ENCODE measurements at regions not wholly inside any gene's neighbourhood (a gene's known extent, or its start where the extent isn't known, plus 50 kb on each side); places are given as distances from the start of the nearest gene placed in this dataset.

DNA sequence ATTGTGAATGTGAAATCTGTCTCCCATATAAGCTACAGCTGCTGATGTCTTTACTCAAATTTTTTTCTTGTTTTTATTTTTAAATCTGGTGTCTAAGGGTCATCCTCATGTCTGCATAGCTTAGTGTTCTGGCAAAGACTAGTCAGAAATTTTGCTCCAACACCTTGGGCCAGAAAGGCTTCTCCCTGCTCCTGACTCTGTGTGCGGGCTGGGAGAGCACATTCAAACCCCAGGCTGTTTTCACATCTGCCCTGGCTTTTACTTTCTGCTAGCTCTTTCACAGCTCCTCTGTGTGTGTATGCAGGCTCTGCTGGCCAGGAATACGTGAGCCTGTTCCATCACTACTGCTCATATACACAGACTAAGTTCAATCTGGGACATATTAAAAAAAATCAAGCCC is 102.9 kb upstream of the RIOK3 start:
- DNase-seq = no peak

DNA sequence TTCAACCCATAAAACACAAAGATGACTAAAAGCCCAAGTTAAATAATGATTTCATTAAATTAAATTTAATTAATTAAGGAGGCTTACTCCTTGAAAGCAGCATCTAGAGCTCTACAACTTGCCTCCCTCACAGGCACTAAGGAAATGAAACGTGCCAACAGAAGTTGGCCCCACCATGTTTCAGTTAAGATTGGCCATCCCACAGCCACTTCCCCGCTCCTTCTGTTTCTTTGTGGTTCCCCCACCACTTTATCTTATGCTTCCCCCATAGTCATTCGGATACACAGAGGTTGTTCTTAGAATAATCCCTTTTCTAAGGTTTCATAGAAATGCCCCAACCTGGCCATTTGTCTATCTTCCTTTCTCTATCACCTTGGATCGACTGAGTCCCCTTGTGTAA is 101.6 kb upstream of the RIOK3 start:
- no peak for DNase-seq

DNA sequence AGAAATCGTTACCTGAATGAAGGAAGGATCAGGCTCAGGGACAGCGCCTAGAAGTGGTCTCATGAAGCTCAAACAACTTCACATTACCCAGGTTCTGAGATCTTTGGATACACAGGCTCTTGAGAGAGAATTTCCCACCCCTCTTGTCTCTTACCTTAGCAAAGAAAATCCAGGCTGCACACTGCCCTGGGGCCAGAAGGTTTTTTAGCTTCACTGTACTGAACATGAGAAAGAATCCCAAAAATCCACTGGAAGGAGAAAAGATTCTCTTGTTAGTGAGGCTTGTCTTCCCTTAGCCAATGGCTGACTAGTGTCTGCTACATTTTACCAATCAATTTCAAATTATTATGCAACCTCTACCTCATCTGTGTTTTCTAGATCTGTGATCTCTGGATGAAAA is 101.0 kb upstream of the RIOK3 start:
- no peak for DNase-seq

GRCh38 chr18:23353459-23353858 is 99.6 kb upstream of the RIOK3 start:
- DNase-seq = no peak

- DNase-seq = no peak
These were observed 98.5 kb upstream of the RIOK3 start for GRCh38 chr18:23354625-23355024.

DNA sequence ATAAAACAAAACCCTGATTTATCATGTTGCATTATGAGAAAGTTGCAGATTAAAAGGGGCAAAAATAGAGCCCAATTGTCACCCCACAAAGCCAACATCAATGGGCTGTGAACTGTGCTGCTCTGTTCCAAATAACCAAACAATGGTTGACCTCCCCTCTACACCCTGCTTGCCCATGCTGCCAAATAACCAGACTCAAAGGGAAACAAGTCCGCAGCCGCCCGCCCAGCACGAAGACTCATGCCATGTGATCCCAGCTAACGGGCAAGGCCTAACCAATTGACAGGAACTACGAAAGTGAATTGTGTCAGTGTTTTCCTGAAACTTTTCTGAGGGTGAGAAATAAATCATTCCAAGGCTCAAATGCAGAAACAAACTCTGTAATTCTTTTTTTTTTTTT is 97.9 kb upstream of the RIOK3 start:
- DNase-seq = no peak

- no peak for DNase-seq
These were observed 96.7 kb upstream of the RIOK3 start for GRCh38 chr18:23356424-23356823.

DNA sequence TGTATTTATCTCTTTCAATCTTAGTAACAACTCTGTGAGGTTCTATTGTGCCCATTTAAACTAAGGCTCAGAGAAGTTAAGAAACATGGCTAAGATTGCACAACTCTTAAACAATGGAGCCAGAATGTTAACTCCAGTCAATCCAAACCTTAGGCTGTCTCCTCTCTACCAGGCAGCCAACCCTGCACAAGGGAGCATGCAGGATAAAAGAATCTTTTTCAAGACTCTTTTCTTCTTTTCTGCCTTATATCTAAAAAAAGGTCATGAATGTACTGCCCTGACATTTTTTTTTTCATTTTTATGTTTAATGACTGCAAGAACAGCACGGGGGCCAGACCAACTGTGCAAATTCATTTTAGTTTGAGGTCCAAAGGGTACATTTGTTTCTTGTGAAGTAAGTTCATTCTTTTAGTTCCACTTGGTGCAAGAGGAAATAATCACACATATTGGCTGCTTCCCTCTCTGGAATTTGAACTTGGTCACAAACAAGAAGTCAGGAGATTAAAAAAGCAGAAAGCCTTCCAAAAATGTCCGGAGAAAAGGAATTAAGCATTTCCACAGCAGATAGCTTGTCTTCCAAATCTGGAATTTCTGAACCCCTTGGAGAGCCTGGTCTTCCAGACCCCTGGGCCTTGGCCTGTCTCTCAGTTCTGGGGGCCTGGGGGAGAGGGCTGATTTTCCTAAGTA is 96.0 kb upstream of the RIOK3 start:
- DNase-seq = no peak

DNA sequence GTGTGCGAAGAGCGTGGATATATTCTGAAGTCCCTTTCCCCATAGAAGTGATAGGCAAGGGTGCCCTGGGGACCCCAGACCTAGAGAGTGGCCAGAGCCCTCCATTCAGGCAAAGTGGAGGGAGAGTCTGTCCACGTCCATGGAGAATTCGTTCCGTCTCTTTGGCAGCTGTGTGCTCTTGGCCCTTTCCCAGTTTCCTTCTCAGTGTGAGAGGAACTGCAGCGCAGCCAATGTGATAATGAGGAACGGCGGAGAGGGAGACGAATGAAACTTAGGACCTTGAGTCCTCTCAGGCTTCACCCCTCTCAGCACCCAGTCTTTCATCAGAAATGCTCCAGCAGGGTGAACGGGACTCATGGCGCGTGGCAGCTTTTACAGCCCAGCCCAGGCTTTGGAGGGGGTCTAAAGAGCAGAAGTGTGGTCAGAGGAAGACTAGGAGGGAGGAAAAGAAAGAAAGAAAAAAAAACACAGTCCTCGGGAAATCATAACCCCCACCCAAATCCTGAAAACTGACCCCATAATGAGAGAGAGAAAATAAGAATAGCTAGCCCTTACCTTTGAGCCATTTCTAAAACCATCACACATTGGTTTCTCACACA is 95.0 kb upstream of the RIOK3 start:
- no peak for DNase-seq

GRCh38 chr18:23359421-23359820 is 93.7 kb upstream of the RIOK3 start:
- DNase-seq = no peak

- no peak for DNase-seq
These were observed 89.1 kb upstream of the RIOK3 start for GRCh38 chr18:23363865-23364570.

- no peak for DNase-seq
These were observed 87.5 kb upstream of the RIOK3 start for GRCh38 chr18:23365602-23366001.

DNA sequence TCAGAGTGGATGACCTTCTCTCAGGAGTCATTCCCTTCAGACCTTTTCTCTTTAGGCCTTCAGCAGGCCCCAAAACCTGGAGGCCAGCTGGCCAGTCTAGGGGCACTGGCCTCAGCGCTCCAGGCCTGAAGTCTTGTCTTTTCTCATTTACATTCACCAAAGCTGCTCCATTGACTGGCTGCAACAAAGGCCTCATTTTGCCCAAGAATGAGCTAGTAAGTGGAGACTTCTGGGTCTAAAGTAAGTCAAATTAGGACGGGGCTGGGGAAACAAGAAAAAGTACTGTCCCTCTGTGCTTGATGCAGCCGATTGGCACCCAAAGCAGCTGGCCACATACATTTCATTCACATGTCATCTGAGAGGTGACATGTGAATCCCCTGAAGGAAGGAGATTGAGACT is 83.8 kb upstream of the RIOK3 start:
- no peak for DNase-seq

DNA sequence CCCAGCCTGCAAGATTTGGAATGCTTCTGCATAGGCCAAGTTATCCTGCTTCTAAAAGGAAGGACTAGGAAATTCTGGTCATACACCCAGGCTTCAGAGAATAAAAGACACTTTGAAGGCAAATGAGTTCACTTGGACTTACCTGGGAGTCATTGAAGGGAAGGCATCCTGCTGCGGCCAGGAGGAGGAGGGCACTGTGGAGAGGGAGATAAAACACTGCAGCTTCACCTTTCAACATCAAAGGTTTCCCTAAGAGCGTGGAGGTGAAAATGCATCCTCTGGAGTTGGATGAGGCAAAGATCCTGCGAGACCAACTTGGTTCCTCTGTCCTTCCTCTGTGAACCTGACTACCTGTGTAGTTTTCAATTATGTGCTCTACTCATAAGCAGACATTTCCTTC is 79.5 kb upstream of the RIOK3 start:
- DNase-seq = no peak

- DNase-seq = no peak
These were observed 75.3 kb upstream of the RIOK3 start for GRCh38 chr18:23377669-23378301.

GRCh38 chr18:23378302-23378686 is 74.8 kb upstream of the RIOK3 start:
- no peak for DNase-seq

GRCh38 chr18:23380001-23380550 is 73.0 kb upstream of the RIOK3 start:
- no peak for DNase-seq

DNA sequence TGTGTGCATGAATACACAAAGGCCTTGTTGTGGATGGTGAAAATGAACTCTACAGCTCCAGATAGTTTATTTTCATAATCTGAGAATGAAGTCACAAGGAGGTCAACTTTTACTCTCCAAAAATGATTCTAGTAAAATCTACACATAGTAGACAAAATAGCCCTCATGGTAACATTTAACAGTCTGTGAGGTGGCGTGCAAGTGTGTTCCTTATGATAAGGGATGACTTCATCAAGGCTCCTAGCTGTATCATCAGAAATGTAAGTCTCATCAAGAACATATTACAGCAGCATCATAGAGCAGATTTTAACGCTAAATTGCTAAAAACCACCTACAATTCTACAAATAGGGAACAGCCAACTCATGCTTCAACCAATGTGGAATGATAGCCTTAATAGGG is 72.3 kb upstream of the RIOK3 start:
- DNase-seq = no peak

DNA sequence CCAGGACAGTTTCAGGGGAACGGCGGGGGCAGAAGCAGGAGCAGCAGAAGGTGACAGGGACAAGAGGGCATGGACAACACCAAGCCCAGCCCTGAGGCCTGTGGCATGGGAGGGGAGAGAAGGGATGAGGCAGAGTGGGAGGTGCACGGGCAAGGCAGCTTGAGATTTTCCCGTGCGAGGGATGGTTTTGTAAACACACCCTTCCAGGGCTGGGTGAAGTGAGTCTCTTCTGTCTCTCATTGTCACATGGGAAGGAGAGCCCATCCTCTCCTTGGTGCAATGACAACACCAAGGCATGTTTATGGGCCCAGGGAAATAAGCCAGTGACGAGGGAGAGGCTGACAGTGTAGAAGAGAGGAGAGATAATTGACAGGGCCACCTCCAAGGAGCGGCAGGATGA is 69.6 kb upstream of the RIOK3 start:
- DNase-seq = no peak

DNA sequence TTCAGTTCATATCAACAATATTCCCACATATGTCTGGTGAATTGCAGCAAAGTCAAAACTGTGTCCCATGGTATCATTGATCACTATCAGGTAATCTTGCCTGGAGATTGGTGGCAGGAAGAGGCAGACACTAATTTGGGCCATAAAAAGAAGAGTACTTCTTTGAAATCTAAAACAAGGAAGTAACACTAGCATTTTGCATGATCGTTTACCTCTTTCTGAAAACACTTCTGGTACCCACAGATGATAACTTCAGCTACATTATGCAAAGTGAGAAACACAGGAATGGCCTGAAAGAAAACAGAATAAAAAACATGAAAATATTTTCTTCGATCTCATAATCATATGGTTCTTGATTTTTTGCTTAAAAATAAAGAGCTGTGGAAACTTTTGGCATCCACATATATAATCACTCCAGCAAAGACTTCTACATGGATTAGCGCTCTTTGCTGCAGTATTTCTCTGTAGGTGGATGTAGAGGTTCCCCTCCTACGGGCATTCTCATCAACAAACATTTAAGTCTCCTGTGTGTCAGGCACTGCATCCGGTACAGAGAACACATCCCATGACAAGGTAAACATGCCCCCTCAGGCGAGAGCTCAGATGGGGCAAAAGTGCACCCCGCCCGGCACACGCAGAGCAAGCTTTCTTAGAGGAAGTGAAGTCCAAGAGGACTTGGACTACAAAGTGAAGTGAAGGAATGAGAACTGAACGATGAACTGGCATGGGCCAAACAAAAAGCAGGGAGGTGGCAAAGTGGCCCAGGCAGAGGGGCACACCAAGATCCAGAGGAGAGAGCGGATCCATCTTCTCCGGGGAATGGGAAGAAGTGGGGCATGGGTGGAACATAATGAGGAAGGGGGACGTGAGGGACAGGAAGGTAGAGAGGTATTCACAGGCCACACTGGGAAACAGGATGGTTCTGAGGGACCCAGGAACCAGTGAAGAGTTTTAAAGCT is 68.0 kb upstream of the RIOK3 start:
- DNase-seq = no peak

- DNase-seq = no peak
These were observed 66.8 kb upstream of the RIOK3 start for GRCh38 chr18:23386317-23386716.

- DNase-seq = no peak
These were observed 65.8 kb upstream of the RIOK3 start for GRCh38 chr18:23387265-23387664.

- DNase-seq = no peak
These were observed 64.7 kb upstream of the RIOK3 start for GRCh38 chr18:23388357-23388756.
